H1 (cell line): ENCODE measurements at regions not wholly inside any gene's neighbourhood (a gene's known extent, or its start where the extent isn't known, plus 50 kb on each side); places are given as distances from the start of the nearest gene placed in this dataset.
A peak's percentile ranks its signal among the peaks of the same experiment; 100 is the strongest.

Experiments
- CTCF ChIA-PET: fragments of 300-600 bp; sonication (Branson Sonifier 250); formaldehyde crosslinking; loops from one replicate; lab custom pipeline; 2021; ENCODE audit not compliant: partially characterized antibody; lab: Charles Lee
- POLR2A ChIA-PET: fragments of 300-600 bp; sonication (Branson Sonifier 250); formaldehyde crosslinking; loops from one replicate; lab custom pipeline; 2021; ENCODE audit warnings: inconsistent platforms; ENCODE audit not compliant: partially characterized antibody; lab: Charles Lee
- DNase-seq, 2 experiments: peaks; one replicate each; pipeline versions ENCODE4 v3.0.0 to v3.0.0-alpha.2; 2010 to 2022; ENCODE audit warnings: low spot score in 2 of 2, low read depth in 1 of 2, mixed read lengths in 1 of 2
- FAIRE-seq: peaks from 2 replicates; lab custom pipeline; 2011; peaks lifted over from hg19 to GRCh38; lab: Jason Lieb, UNC
- H2AFZ ChIP-seq: 2 replicates; pipeline ENCODE4 v1.8.1; 2012; ENCODE audit warnings: low read length, inconsistent platforms
- H2AK5ac ChIP-seq: 2 replicates; pipeline ENCODE4 v1.6.1; 2013; ENCODE audit warnings: low read depth, low read length
- H2BK120ac ChIP-seq: replicated peaks from 2 replicates; pipeline ENCODE3; 2013; ENCODE audit warnings: low read depth, low read length, inconsistent platforms
- H2BK12ac ChIP-seq: 2 replicates; pipeline ENCODE4 v1.6.1; 2013; ENCODE audit warnings: low read depth, low read length
- H2BK15ac ChIP-seq: 2 replicates; pipeline ENCODE4 v1.6.1; 2013; ENCODE audit warnings: low read length
- H2BK20ac ChIP-seq: 2 replicates; pipeline ENCODE4 v1.6.1; 2013; ENCODE audit warnings: low read length
- H2BK5ac ChIP-seq: 2 replicates; pipeline ENCODE4 v1.6.1; 2013; ENCODE audit warnings: low read depth, low read length
- H3K14ac ChIP-seq: 2 replicates; pipeline ENCODE4 v1.6.1; 2013; ENCODE audit warnings: inconsistent platforms; ENCODE audit not compliant: insufficient read length
- H3K18ac ChIP-seq: 2 replicates; pipeline ENCODE4 v1.6.1; 2013; ENCODE audit warnings: low read length; ENCODE audit errors: extremely low read depth
- H3K23ac ChIP-seq: 2 replicates; pipeline ENCODE4 v1.6.1; 2013; ENCODE audit warnings: inconsistent platforms; ENCODE audit not compliant: insufficient read length
- H3K23me2 ChIP-seq: 2 replicates; pipeline ENCODE4 v1.6.1; 2013; ENCODE audit warnings: low read depth, low read length
- H3K27ac ChIP-seq: 2 replicates; pipeline ENCODE4 v1.6.1; 2011; ENCODE audit warnings: low read depth, low read length, inconsistent platforms
- H3K27me3 ChIP-seq, 4 experiments: replicated peaks in 1 of 4; 1 replicate in 1 of 4; 2 replicates in 3 of 4; pipeline versions ENCODE4 v1.6.1 to v1.8.1; 2011 to 2013; ENCODE audit warnings: low read length in 3 of 4, mild to moderate bottlenecking in 3 of 4, inconsistent platforms in 2 of 4, mixed read lengths in 2 of 4, moderate library complexity in 1 of 4; ENCODE audit not compliant: control insufficient read depth in 3 of 4, insufficient read depth in 3 of 4; ENCODE audit errors: extremely low read depth in 1 of 4
- H3K36me3 ChIP-seq, 4 experiments: 2 replicates each; pipeline versions ENCODE4 v1.6.1 to v1.8.1; 2011 to 2013; ENCODE audit warnings: mild to moderate bottlenecking in 4 of 4, low read length in 3 of 4, moderate library complexity in 2 of 4, control low read depth in 1 of 4, inconsistent platforms in 1 of 4; ENCODE audit not compliant: insufficient read depth in 4 of 4, control insufficient read depth in 2 of 4
- H3K4ac ChIP-seq: replicated peaks from 2 replicates; pipeline ENCODE3; 2013; ENCODE audit warnings: low read length, low read depth, mixed read lengths, inconsistent platforms; ENCODE audit not compliant: insufficient read length
- H3K4me1 ChIP-seq, 4 experiments: replicated peaks in 1 of 4; 1 replicate in 1 of 4; 2 replicates in 3 of 4; pipeline versions ENCODE4 v1.6.1 to v1.8.1; 2011 to 2013; ENCODE audit warnings: low read length in 3 of 4, inconsistent platforms in 2 of 4, mixed read lengths in 1 of 4; ENCODE audit not compliant: insufficient read depth in 4 of 4, control insufficient read depth in 3 of 4
- H3K4me2 ChIP-seq, 2 experiments: 2 replicates each; pipeline versions ENCODE4 v1.6.1 to v1.8.1; 2011 to 2013; ENCODE audit warnings: low read depth in 2 of 2, low read length in 2 of 2, control low read depth in 1 of 2, inconsistent platforms in 1 of 2, mild to moderate bottlenecking in 1 of 2; ENCODE audit not compliant: insufficient read depth in 1 of 2
- H3K4me3 ChIP-seq, 4 experiments: fragments of 200-600, 300-600 bp in 1 of 4; sonication (generic), shearing (Covaris generic), sonication (Bioruptor Twin) in 1 of 4; 2 replicates each; pipeline versions ENCODE4 v1.5.1 to v1.8.1; 2011 to 2016; ENCODE audit warnings: low read length in 4 of 4, low read depth in 3 of 4, control low read depth in 2 of 4, inconsistent platforms in 2 of 4, mild to moderate bottlenecking in 2 of 4, mixed read lengths in 1 of 4, moderate library complexity in 1 of 4; ENCODE audit not compliant: insufficient read depth in 2 of 4; ENCODE audit errors: extremely low read depth in 1 of 4
- H3K56ac ChIP-seq: replicated peaks from 2 replicates; pipeline ENCODE3; 2013; ENCODE audit warnings: low read depth, mild to moderate bottlenecking, mixed read lengths, low read length, inconsistent platforms; ENCODE audit not compliant: insufficient read length
- H3K79me1 ChIP-seq: 2 replicates; pipeline ENCODE4 v1.6.1; 2013; ENCODE audit warnings: low read depth, low read length, control low read depth
- H3K79me2 ChIP-seq, 2 experiments: 2 replicates each; pipeline versions ENCODE4 v1.6.1 to v1.8.1; 2012 to 2013; ENCODE audit warnings: low read length in 2 of 2, mild to moderate bottlenecking in 2 of 2, inconsistent platforms in 1 of 2; ENCODE audit not compliant: insufficient read depth in 2 of 2, control insufficient read depth in 1 of 2
- H3K9ac ChIP-seq, 4 experiments: replicated peaks in 1 of 4; 1 replicate in 1 of 4; 2 replicates in 3 of 4; pipeline versions ENCODE4 v1.6.1 to v1.8.1; 2011 to 2013; ENCODE audit warnings: low read depth in 3 of 4, low read length in 3 of 4, control low read depth in 2 of 4, mild to moderate bottlenecking in 2 of 4, moderate library complexity in 2 of 4, inconsistent platforms in 1 of 4; ENCODE audit errors: extremely low read depth in 1 of 4
- H3K9me3 ChIP-seq, 2 experiments: 2 replicates each; pipeline versions ENCODE4 v1.6.1 to v1.8.1; 2012 to 2013; ENCODE audit warnings: mild to moderate bottlenecking in 2 of 2, moderate library complexity in 2 of 2, control low read depth in 1 of 2, inconsistent platforms in 1 of 2, low read depth in 1 of 2, low read length in 1 of 2, mixed read lengths in 1 of 2; ENCODE audit not compliant: insufficient read depth in 2 of 2
- H4K20me1 ChIP-seq, 2 experiments: replicated peaks in 1 of 2; 2 replicates each; pipeline versions ENCODE3 to v1.8.1; 2011 to 2013; ENCODE audit warnings: inconsistent platforms in 2 of 2, low read length in 2 of 2, mild to moderate bottlenecking in 1 of 2; ENCODE audit not compliant: insufficient read depth in 2 of 2, control insufficient read depth in 1 of 2
- H4K5ac ChIP-seq: 2 replicates; pipeline ENCODE4 v1.6.1; 2013; ENCODE audit warnings: low read length, low read depth, mixed read lengths, inconsistent platforms; ENCODE audit not compliant: insufficient read length
- H4K8ac ChIP-seq: 2 replicates; pipeline ENCODE4 v1.8.0; 2013; ENCODE audit warnings: mild to moderate bottlenecking, moderate library complexity, low read length, inconsistent platforms; ENCODE audit not compliant: insufficient read depth; ENCODE audit errors: extremely low read depth
- H4K91ac ChIP-seq: replicated peaks from 2 replicates; pipeline ENCODE3; 2013; ENCODE audit warnings: low read length, mixed read lengths, inconsistent platforms; ENCODE audit not compliant: insufficient read length
- CHD1 ChIP-seq: IDR thresholded peaks from 2 replicates; pipeline ENCODE4 v1.6.1; 2012; ENCODE audit warnings: low read depth, low read length, improper control_type of control experiment
- TEAD4 ChIP-seq: IDR thresholded peaks from 2 replicates; pipeline ENCODE4 v1.6.1; 2012; ENCODE audit warnings: low read depth, low read length, inconsistent platforms, mixed read lengths
- WGBS, 2 experiments: shearing (Covaris generic) in 1 of 2; methylation state at CpG; one replicate each; pipeline versions ENCODE4 v1.1.6 to v1.1.7; 2013 to 2015; ENCODE audit warnings: low lambda C conversion rate in 2 of 2, mixed read lengths in 2 of 2, inconsistent platforms in 1 of 2, low coverage in 1 of 2, missing lambda C conversion rate in 1 of 2; ENCODE audit not compliant: insufficient replicate concordance in 2 of 2, insufficient coverage in 1 of 2, insufficient read length in 1 of 2; ENCODE audit errors: extremely low coverage in 1 of 2, missing lambda C conversion rate in 1 of 2; 5-methylcytosine and 5-hydroxymethylcytosine counted together

- H3K79me1 ChIP-seq = no peaks in the 10 kb centered on the region
- no peaks in the 10 kb centered on the region for H3K79me2 ChIP-seq
- no peaks in the 10 kb centered on the region for H3K4me1 ChIP-seq
- no peaks in the 10 kb centered on the region for H4K20me1 ChIP-seq
- no peak overlapping the region for H3K56ac ChIP-seq
- no peak overlapping the region for H3K23ac ChIP-seq
- H3K9me3 ChIP-seq = no peaks in the 10 kb centered on the region
- H4K8ac ChIP-seq = no peak overlapping the region
- ChIA-PET CTCF (no interaction called here), POLR2A (no interaction called here)
- H3K27me3 ChIP-seq = no peaks in the 10 kb centered on the region
- DNase-seq (no peak), FAIRE-seq (no peak)
- no peak overlapping the region for H3K18ac ChIP-seq
- H2BK5ac ChIP-seq = no peak overlapping the region
- WGBS, 2 experiments = 93% methylated on average over 6 of the region's 6 CpGs; no CpG with 5 or more reads in 1 of the 2 experiments
- no peak overlapping the region for H3K9ac ChIP-seq
- no peak overlapping the region for H3K14ac ChIP-seq
- no peak overlapping the region for H3K4me2 ChIP-seq
- no peak overlapping the region for H2AK5ac ChIP-seq
- no peak overlapping the region for H2BK120ac ChIP-seq
- no peaks in the 10 kb centered on the region for H3K23me2 ChIP-seq
- H3K4me3 ChIP-seq = no peak overlapping the region
- H4K5ac ChIP-seq = no peak overlapping the region
- H2BK12ac ChIP-seq = no peak overlapping the region
- H3K4ac ChIP-seq = no peak overlapping the region
- H2AFZ ChIP-seq = 0 out of 2 replicates have a peak overlapping the region, but pooled peaks have one; percentile 22
- no peak overlapping the region for H2BK20ac ChIP-seq
- H3K27ac ChIP-seq = no peak overlapping the region
- no peaks in the 10 kb centered on the region for H3K36me3 ChIP-seq
- no peak overlapping the region for H4K91ac ChIP-seq
- H2BK15ac ChIP-seq = no peak overlapping the region
- no peak for TF ChIP-seq CHD1
- no peak for TF ChIP-seq TEAD4
These were observed 514.1 kb upstream of the NRSN1 start for GRCh38 chr6:23611776-23612381.
